Stimulated activated CD4-positive, alpha-beta T cell treated with anti-CD3 and anti-CD28 coated beads, Interleukin-1b, Interleukin-23, amount 100 ng/mL, for 48 hours (primary cell): ENCODE measurements at regions not wholly inside any gene's neighbourhood (a gene's known extent, or its start where the extent isn't known, plus 50 kb on each side); places are given as distances from the start of the nearest gene placed in this dataset.

Experiments
- DNase-seq: peaks from one replicate; pipeline ENCODE4 v3.0.0-alpha.2; 2020

GRCh38 chr4:111814961-111815360 is 330.3 kb upstream of the FAM241A start:
- no peak for DNase-seq

- DNase-seq: no peak
Measured at GRCh38 chr4:111821342-111821741, 323.9 kb upstream of the FAM241A start.

GRCh38 chr4:111836601-111837000 is 308.7 kb upstream of the FAM241A start:
- no peak for DNase-seq

GRCh38 chr4:111837761-111838160 is 307.5 kb upstream of the FAM241A start:
- no peak for DNase-seq

GRCh38 chr4:111838406-111838930 is 306.8 kb upstream of the FAM241A start:
- no peak for DNase-seq

- DNase-seq: no peak
Measured at GRCh38 chr4:111839141-111839540, 306.1 kb upstream of the FAM241A start.

GRCh38 chr4:111842336-111842735 is 302.9 kb upstream of the FAM241A start:
- DNase-seq: no peak

- no peak for DNase-seq
Measured at GRCh38 chr4:111847296-111848008, 297.8 kb upstream of the FAM241A start.

GRCh38 chr4:111849746-111850284 is 295.4 kb upstream of the FAM241A start:
- DNase-seq: no peak

GRCh38 chr4:111854494-111855087 is 290.7 kb upstream of the FAM241A start:
- DNase-seq: no peak

- no peak for DNase-seq
Measured at GRCh38 chr4:111855308-111855707, 289.9 kb upstream of the FAM241A start.

GRCh38 chr4:111864066-111864465 is 281.2 kb upstream of the FAM241A start:
- no peak for DNase-seq

GRCh38 chr4:111869339-111869738 is 275.9 kb upstream of the FAM241A start:
- DNase-seq: no peak

- DNase-seq: no peak
Measured at GRCh38 chr4:111871802-111872201, 273.5 kb upstream of the FAM241A start.

GRCh38 chr4:111873801-111874200 is 271.5 kb upstream of the FAM241A start:
- no peak for DNase-seq

- no peak for DNase-seq
Measured at GRCh38 chr4:111879539-111879938, 265.7 kb upstream of the FAM241A start.

- no peak for DNase-seq
Measured at GRCh38 chr4:111880116-111880515, 265.1 kb upstream of the FAM241A start.

GRCh38 chr4:111883557-111883999 is 261.7 kb upstream of the FAM241A start:
- DNase-seq: no peak

- DNase-seq: no peak
Measured at GRCh38 chr4:111890412-111890811, 254.8 kb upstream of the FAM241A start.

GRCh38 chr4:111905511-111905910 is 239.7 kb upstream of the FAM241A start:
- DNase-seq: no peak

GRCh38 chr4:111919639-111920038 is 225.6 kb upstream of the FAM241A start:
- no peak for DNase-seq

- no peak for DNase-seq
Measured at GRCh38 chr4:111921714-111922113, 223.5 kb upstream of the FAM241A start.

- no peak for DNase-seq
Measured at GRCh38 chr4:111923786-111924185, 221.5 kb upstream of the FAM241A start.

GRCh38 chr4:111924696-111925095 is 220.6 kb upstream of the FAM241A start:
- no peak for DNase-seq
